A673 (cell line): ENCODE measurements at regions not wholly inside any gene's neighbourhood (a gene's known extent, or its start where the extent isn't known, plus 50 kb on each side); places are given as distances from the start of the nearest gene placed in this dataset.

Source experiments
- BruUV-seq: library from RNA; stranded (reverse); fragments of 400-500 nt; replicated peaks from 2 replicates; lab custom pipeline; 2021; lab: Mats Ljungman, UMichigan
- CTCF ChIA-PET: fragments of 300-600 bp; sonication (Branson Sonifier 250); formaldehyde crosslinking; loops from one replicate; lab custom pipeline; 2022; ENCODE audit warnings: antibody characterized with exemption; lab: Charles Lee
- POLR2A ChIA-PET: fragments of 300-600 bp; sonication (Branson Sonifier 250); formaldehyde crosslinking; loops from one replicate; lab custom pipeline; 2022; ENCODE audit warnings: antibody characterized with exemption; ENCODE audit not compliant: low non-redundant PET; lab: Charles Lee
- DNase-seq: peaks from one replicate; pipeline ENCODE4 v3.0.0-alpha.2; 2015; ENCODE audit warnings: low spot score
- H3K27ac ChIP-seq: fragments of 200-600 bp; sonication (generic); 2 replicates; pipeline ENCODE4 v1.5.1; 2016; ENCODE audit warnings: mixed run types, low read depth, mild to moderate bottlenecking, mixed read lengths, antibody characterized with exemption, low read length; ENCODE audit not compliant: poor library complexity, severe bottlenecking
- H3K27me3 ChIP-seq: fragments of 200-600 bp; sonication (generic); replicated peaks from 2 replicates; pipeline ENCODE4 v1.6.1; 2017; ENCODE audit warnings: mixed run types, low read depth, mild to moderate bottlenecking, mixed read lengths, antibody characterized with exemption, low read length; ENCODE audit not compliant: insufficient read depth, poor library complexity
- H3K36me3 ChIP-seq: fragments of 200-600 bp; sonication (generic); 2 replicates; pipeline ENCODE4 v1.6.1; 2016; ENCODE audit warnings: mixed run types, mild to moderate bottlenecking, mixed read lengths, antibody characterized with exemption, low read length; ENCODE audit not compliant: insufficient read depth, poor library complexity, severe bottlenecking
- H3K4me1 ChIP-seq: fragments of 200-600 bp; sonication (generic); 2 replicates; pipeline ENCODE4 v1.6.1; 2017; ENCODE audit warnings: mixed run types, mild to moderate bottlenecking, mixed read lengths, antibody characterized with exemption, low read length; ENCODE audit not compliant: insufficient read depth, poor library complexity, severe bottlenecking
- H3K4me3 ChIP-seq: fragments of 200-600 bp; sonication (generic); 2 replicates; pipeline ENCODE4 v1.5.1; 2016; ENCODE audit warnings: low read depth, mixed run types, mild to moderate bottlenecking, mixed read lengths, low read length; ENCODE audit not compliant: poor library complexity, severe bottlenecking
- H3K9me3 ChIP-seq: fragments of 200-600 bp; sonication (generic); 2 replicates; pipeline ENCODE4 v1.6.1; 2016; ENCODE audit warnings: mixed run types, low read depth, mild to moderate bottlenecking, mixed read lengths, antibody characterized with exemption, low read length; ENCODE audit not compliant: poor library complexity, severe bottlenecking
- EZH2 ChIP-seq: fragments of 200-600 bp; sonication (generic); IDR thresholded peaks from 2 replicates; pipeline ENCODE4 v1.6.1; 2017; ENCODE audit warnings: borderline replicate concordance, low read depth, mild to moderate bottlenecking, mixed read lengths, antibody characterized with exemption, low read length; ENCODE audit not compliant: poor library complexity, severe bottlenecking
- intact Hi-C: fragments of 100-400 bp; cut with micrococcal nuclease; formaldehyde crosslinking; loops from one replicate; pipeline ENCODE4 v1.10.0; 2022; ENCODE audit not compliant: unreplicated experiment
- TF ChIP-seq, protein P1 (sequence below): fragments of 300-800, 200-600 bp; sonication (generic); conservative IDR thresholded peaks from 2 replicates; pipeline ENCODE4 v1.5.1; 2017; ENCODE audit warnings: low read depth, mild to moderate bottlenecking, antibody characterized with exemption, low read length, moderate library complexity, mixed read lengths

DNA sequence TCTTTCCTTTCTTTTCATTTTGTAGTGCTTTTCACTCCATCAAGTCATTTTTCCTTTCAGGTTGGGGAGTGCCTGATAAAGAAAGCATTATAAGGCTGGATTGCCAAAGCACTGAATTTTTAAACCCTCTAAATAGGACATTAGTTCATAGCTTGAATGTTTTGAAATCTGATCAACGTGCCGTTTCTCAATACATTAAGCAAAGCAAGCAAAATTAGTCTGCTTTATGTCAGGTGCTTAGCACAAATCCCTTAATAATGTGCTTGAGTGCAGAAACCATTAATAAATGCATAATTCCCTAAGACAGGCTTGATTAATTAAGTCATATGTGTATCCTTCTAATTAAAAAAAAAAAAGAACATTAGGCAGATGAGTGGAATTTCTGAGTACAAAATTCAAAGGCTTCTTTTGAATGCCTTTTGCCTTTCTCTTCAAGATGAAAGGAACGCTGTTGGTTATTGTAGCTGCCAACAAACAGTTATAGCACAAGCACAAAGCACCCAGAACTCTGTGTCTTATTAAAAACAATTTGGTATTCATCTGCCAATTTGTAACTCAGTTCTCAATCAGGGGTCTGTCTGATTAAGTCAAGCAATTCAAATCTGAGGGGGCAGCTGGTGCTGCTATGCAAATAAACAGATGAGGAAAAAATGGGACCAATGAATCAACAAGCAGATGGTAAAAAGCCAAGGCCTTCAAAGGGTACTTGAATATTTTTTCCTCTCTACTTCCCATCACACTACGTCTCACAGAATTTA is 233.7 kb downstream of the TLE1 start:
- ChIA-PET POLR2A (no interaction called here), CTCF (no interaction called here)
- BruUV-seq: no TSS peak
- H3K27ac ChIP-seq: no peak overlapping the region
- H3K4me3 ChIP-seq: no peak overlapping the region
- DNase-seq: no peak
- peaks cover 3% of the 10 kb centered on the region for H3K9me3 ChIP-seq
- TF ChIP-seq, protein P1, sequence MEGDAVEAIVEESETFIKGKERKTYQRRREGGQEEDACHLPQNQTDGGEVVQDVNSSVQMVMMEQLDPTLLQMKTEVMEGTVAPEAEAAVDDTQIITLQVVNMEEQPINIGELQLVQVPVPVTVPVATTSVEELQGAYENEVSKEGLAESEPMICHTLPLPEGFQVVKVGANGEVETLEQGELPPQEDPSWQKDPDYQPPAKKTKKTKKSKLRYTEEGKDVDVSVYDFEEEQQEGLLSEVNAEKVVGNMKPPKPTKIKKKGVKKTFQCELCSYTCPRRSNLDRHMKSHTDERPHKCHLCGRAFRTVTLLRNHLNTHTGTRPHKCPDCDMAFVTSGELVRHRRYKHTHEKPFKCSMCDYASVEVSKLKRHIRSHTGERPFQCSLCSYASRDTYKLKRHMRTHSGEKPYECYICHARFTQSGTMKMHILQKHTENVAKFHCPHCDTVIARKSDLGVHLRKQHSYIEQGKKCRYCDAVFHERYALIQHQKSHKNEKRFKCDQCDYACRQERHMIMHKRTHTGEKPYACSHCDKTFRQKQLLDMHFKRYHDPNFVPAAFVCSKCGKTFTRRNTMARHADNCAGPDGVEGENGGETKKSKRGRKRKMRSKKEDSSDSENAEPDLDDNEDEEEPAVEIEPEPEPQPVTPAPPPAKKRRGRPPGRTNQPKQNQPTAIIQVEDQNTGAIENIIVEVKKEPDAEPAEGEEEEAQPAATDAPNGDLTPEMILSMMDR: no peak
- TF ChIP-seq EZH2: no peak
- no peaks in the 10 kb centered on the region for H3K36me3 ChIP-seq
- no peaks in the 10 kb centered on the region for H3K27me3 ChIP-seq
- H3K4me1 ChIP-seq: no peaks in the 10 kb centered on the region
- intact Hi-C loops: no loop called here

DNA sequence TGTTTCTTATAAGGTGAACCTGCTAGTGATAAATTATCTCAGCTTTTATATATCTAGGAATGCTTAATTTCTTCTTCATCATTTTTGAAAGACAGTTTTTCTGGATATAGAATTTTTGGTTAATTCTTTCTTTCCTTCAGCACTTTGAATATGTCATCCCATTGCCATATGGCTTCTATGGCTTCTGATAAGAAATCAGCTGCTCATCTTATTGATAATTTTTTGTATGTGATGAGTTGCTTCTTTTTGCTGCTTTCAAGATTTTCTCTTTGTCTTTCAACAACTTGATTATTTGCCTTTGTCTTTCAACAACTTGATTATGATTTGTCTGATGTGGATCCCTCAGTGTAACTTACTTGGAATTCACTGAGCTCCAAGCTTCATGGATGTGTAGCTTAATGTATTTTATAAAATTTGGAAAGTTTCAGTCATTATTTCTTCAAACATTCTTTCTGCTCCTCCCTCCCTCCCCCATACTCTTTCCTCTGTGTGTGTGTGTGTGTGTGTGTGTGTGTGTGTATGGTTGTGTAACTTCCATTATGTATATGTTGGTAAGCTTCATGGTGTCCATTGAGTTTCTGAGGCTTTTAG is 243.9 kb downstream of the TLE1 start:
- no peaks in the 10 kb centered on the region for H3K36me3 ChIP-seq
- H3K27me3 ChIP-seq: no peaks in the 10 kb centered on the region
- no peak overlapping the region for H3K27ac ChIP-seq
- ChIA-PET POLR2A (interaction anchor here (0.8 kb wide), 1 partner anchor 185 kb away, joined by 3 read pairs; no protein-coding TSS in a partner anchor), CTCF (no interaction called here)
- no peaks in the 10 kb centered on the region for H3K4me1 ChIP-seq
- DNase-seq: no peak
- BruUV-seq: no TSS peak
- TF ChIP-seq EZH2: no peak
- TF ChIP-seq, protein P1: no peak
- intact Hi-C loops: no loop called here
- H3K9me3 ChIP-seq: peaks cover 22% of the 10 kb centered on the region
- H3K4me3 ChIP-seq: no peak overlapping the region

DNA sequence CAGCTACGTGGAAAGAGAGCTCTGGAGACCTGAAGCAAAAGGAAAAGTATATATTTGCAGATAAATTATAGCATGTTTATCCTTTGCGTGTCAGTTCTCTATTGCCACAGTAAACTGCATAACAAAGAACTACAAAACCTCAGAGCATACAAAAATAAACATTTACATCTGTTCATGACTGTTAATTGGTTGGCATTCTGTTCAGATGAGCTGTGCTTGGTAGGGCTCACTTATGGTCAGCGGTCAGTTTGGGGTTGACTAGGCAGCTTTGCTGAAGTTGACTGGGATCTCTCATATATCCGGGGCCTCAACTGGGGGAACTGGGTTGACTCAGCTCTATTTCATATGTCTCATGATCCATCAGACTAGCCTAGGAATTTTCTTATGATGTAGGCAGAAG is 257.7 kb downstream of the TLE1 start:
- no TSS peak for BruUV-seq
- no peak for TF ChIP-seq EZH2
- TF ChIP-seq, protein P1: no peak
- H3K27ac ChIP-seq: no peak overlapping the region
- POLR2A ChIA-PET: no interaction called here
- no peaks in the 10 kb centered on the region for H3K27me3 ChIP-seq
- no peaks in the 10 kb centered on the region for H3K36me3 ChIP-seq
- no peak overlapping the region for H3K4me3 ChIP-seq
- CTCF ChIA-PET: no interaction called here
- no peaks in the 10 kb centered on the region for H3K4me1 ChIP-seq
- no peak for DNase-seq
- intact Hi-C loops: no loop called here
- peaks cover 15% of the 10 kb centered on the region for H3K9me3 ChIP-seq
